ENCODE measurements at regions not wholly inside any gene's neighbourhood (a gene's known extent, or its start where the extent isn't known, plus 50 kb on each side); places are given as distances from the start of the nearest gene placed in this dataset.

DNA sequence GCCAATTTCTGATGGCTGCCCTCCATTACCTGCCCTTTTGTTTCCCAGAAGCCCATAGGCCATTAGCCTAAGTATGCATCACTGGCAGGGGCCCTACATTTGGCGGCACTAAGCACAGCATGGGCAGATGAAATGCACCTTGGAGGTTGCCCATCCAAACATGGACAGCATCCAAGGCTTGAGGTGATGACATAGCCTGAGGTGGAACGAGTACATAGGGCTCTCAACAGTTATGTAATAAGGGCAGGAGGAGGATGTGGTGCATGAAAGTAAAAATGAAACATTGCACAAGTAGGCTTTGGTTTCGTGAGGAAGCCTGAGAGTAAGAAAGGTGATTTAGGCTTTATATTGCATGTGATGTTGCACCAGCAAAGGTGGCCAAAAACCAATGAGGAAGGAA, 148.1 kb downstream of the FAM76B start:
- TF ChIP-seq CTCF (IDR thresholded peaks at IDR 0.05 in 8 of 11, conservative IDR thresholded peaks at IDR 0.05 in 3 of 11): no peak
- peak in 1 of 3 donors; percentile 8 for TF ChIP-seq POLR2A (IDR thresholded peaks at IDR 0.05)
- TF ChIP-seq POLR2AphosphoS5 (IDR thresholded peaks at IDR 0.05): no peak

Measured in spleen (tissue), 7 donors.